Inferior parietal cortex (tissue), 1 donor: ENCODE measurements at regions not wholly inside any gene's neighbourhood (a gene's known extent, or its start where the extent isn't known, plus 50 kb on each side); places are given as distances from the start of the nearest gene placed in this dataset.
"Not testable (repeated sequence)": the region's sequence is repeated elsewhere in the genome, so short reads cannot be mapped to it uniquely, and the experiment has no call there.

Experiments
- DNase-seq: peaks from one replicate; pipeline ENCODE4 v3.0.0-alpha.2; 2016; ENCODE audit errors: extremely low spot score

GRCh38 chr4:111031001-111031579 is 408.2 kb upstream of the PITX2 start:
- DNase-seq = no peak

DNA sequence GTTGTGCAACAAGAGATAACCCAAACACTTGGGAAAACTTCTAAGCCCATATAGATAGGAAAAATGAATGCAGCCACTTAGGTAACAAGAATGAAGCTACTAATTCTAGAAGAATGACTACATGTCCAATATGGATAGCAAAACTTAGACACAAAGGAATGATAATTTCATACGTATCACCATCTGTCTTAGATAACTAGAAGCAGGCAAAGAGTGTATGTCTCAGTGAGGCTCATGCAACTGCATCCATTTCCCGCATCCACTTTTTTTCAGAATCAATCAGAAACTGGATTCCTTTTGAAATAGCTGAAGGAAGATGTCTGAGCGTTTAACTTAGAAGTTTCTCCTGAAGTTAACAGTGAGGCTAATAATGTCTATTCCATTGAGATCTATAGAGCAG is 408.7 kb upstream of the PITX2 start:
- DNase-seq = no peak

- DNase-seq = no peak
Observed at GRCh38 chr4:111037591-111038360, 414.9 kb upstream of the PITX2 start.

DNA sequence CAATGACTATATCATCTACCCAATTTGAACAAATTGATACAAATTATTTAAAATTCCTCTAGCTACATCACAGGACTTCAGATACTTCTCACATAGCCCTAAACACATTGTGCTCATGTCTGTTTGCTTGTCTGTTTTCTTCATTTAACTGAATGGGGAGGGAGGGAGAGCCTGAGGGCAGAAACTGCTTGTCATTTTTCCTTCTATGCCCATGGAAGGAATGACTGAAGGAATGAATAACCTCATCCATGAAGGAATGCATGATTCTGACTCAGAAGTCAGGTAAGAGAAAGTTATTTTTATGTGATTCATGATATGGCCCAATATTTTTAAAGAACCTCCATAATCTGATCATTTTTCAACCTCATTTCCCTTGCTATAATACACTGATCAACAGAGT is 418.0 kb upstream of the PITX2 start:
- DNase-seq = no peak

DNA sequence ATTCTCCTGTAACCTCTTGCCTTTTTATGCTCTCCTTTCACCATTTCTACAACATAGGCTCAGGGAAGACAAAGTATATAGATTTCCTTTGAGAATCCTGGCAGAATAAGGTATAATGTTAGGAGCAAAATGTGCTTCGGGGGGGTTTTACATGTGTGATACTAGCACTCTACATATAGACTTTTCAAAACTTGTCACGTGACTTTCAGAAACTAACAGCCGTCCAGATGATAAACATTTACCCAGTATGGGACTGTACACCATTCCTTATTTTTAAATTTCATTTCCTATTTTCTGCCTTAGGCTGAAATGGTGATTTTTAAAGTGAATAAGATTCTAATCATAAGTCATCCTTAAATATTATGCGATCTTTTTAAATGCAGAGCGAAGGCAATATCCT is 420.4 kb upstream of the PITX2 start:
- DNase-seq = no peak

DNA sequence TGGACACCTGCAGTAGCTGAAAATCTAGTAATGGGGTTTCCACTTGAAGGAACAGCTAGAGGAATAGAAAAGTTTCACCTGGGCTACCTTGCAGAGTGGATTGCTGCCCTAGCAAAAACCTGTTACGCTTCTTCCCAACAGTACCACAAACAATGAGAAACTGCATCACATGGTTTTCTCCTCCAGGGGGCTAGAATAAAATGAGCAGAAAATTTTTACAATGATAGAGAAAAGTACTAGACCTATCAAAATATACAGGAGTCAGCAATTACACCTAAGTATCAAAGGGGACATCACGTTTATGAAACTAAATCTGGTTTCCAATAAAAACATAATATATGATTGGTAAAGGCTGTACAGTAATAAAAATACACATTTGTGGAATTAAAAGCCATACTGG is 423.1 kb upstream of the PITX2 start:
- DNase-seq = no peak

DNA sequence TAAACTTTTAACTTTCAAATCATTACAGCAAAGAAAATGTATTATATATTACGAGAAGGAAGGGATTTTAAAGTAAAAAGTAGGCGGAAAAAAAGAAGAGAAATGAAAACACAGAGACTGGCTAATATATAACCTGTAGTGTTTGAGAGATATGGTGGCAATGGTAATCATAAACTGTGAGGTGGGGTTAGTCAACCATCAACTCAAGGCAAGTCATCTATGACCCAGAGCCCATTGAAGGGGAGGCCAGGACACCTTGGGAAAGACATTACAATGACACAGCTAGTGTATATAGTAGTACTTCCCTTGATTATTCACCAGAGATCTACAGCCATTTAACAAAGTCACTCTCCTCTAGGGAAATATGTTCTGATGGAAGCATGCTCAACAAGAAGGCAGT is 423.9 kb upstream of the PITX2 start:
- no peak for DNase-seq

DNA sequence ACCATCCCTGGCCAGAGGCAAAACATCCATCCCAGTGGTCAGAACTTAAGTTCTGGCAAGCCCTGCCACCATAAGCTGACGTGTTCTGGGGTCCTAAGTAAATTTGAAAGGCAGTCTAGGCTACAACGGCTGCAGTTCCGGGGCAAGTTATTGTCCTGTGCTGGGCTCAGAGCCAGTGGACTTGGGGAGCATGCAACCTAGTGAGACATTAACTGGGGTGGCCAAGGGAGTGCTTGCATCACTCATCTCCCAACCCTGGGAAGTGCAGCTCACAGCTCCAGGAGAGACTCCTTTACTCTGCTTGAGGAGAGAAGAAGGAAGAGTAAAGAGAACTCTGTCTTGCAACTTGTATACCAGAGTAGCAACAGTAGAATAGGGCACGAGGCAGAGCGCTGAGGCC is 425.4 kb upstream of the PITX2 start:
- no peak for DNase-seq

- no peak for DNase-seq
Observed at GRCh38 chr4:111064342-111064993, 441.6 kb upstream of the PITX2 start.

- DNase-seq = no peak
Observed at GRCh38 chr4:111066001-111066400, 443.1 kb upstream of the PITX2 start.

- DNase-seq = no peak
Observed at GRCh38 chr4:111066447-111066846, 443.6 kb upstream of the PITX2 start.

DNA sequence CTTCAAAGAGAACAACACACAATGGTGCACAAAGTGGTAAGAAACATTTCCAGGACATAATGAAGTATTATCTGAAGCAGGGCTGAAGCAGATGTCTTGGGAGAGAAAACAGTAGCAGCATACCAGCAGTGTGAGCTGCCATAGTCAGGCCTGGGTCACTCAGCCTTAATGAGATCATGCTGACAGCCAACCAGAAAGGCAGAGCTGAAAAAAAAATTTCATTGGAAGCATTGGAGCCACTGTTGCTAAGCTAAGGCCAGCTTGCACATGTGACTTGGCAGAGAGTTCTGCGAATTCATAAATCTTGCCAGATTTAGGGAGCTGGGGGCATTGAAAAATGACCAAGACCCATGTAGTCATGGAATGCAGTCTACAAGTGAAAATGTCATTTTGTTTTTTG is 444.0 kb upstream of the PITX2 start:
- DNase-seq = no peak

- DNase-seq = no peak
Observed at GRCh38 chr4:111068883-111069282, 446.0 kb upstream of the PITX2 start.

DNA sequence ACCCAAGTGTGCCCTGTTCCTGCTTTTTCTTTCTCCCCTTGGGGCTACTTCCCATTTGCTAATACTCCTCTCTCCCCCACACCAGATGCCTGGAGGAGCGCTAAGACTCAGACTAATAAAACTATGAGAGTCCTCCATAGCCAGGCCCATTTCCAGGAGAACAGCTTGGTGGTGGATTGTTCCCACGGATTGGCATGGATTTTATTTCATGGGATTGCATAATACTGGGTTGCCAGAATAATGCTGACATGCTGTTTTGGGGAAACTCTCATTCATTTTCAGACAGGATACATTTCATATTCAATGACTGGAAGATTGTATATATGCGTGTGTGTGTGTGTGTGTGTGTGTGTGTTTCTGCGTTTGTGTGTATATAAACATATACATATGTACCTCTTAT is 447.5 kb upstream of the PITX2 start:
- DNase-seq = peak; percentile 9

DNA sequence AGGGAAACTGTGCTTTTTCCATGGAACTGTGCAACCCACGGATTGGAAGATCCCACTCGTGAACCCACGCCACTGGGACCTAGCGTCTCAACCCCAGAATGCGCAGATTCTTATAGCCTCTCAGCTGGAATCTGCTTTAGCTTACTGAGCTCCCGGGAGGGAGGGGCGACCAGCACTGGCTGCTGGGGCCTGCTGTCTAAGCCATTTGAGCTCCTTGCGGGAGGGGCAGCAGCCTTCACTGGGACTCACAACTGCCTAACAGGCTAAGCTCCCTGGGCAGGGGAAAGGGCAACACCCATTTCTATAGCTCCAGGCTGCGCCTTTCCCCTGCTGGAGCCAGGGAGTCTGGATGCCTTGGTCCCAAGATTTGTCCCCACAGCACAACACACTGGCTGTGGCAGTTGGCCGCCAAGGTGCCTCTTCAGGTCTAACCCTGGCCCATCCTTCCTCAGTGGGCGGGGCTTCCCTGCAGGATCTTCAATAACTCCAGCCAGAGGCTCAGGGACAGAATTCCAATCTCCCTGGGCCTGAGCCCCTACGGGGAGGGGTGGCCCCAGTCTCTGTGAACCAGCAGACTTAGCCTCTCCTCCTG is 451.7 kb upstream of the PITX2 start:
- DNase-seq = no peak

- DNase-seq = not testable (repeated sequence)
Observed at GRCh38 chr4:111076299-111076698, 453.4 kb upstream of the PITX2 start.

DNA sequence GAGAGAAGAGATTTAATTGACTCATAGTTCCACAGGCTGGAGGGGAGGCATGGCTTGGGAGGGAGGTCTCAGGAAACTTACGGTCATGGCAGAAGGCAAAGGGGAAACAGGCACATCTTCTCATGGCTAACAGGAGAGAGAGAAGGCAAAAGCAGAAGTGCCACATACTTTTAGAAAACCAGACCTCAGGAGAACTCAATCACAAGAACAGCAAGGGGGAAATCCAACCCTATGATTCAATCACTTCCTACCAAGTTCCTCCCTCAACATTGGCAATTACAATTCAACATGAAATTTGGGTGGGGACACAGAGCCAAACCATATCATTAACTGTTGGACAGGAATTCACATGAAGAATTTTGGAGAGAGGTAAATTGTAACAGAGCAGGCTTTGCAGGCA is 485.3 kb upstream of the PITX2 start:
- DNase-seq = no peak

GRCh38 chr4:111113591-111113990 is 490.7 kb upstream of the PITX2 start:
- no peak for DNase-seq

GRCh38 chr4:111115881-111116280 is 493.0 kb upstream of the PITX2 start:
- DNase-seq = no peak

GRCh38 chr4:111120191-111120590 is 497.3 kb upstream of the PITX2 start:
- DNase-seq = no peak

DNA sequence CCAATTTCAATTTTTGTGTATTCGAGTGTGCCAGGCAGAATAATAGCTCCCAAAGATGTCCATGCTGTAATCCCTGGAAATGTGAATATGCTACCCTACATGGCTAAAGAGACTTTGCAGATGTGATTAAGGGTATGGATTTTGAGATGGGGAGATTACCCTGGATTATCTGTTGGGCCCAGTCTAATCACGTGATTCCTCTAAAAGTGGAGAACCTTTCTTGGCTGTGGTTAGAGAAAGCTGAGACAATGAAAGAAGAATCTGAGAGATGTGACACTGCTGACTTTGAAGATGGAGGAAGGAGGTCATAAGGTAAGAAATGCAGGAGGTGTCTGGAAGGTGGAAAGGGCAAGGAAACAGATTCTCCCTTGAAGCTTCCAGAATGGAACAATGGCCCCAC is 503.5 kb upstream of the PITX2 start:
- no peak for DNase-seq

- DNase-seq = no peak
Observed at GRCh38 chr4:111127841-111128240, 505.0 kb upstream of the PITX2 start.

GRCh38 chr4:111128327-111128726 is 505.4 kb upstream of the PITX2 start:
- DNase-seq = no peak
